ENCODE measurements at regions not wholly inside any gene's neighbourhood (a gene's known extent, or its start where the extent isn't known, plus 50 kb on each side); places are given as distances from the start of the nearest gene placed in this dataset.
"Not testable (repeated sequence)": the region's sequence is repeated elsewhere in the genome, so short reads cannot be mapped to it uniquely, and the experiment has no call there.

- no peak for DNase-seq (ENCODE audit: low read depth, low spot score)
Measured at GRCh38 chr4:52511825-52512224, 147.3 kb downstream of the USP46 start.

- no peak for DNase-seq (ENCODE audit: low read depth, low spot score)
Measured at GRCh38 chr4:52512291-52512690, 146.8 kb downstream of the USP46 start.

- DNase-seq (ENCODE audit: low read depth, low spot score) = not testable (repeated sequence)
Measured at GRCh38 chr4:52522093-52522492, 137.0 kb downstream of the USP46 start.

DNA sequence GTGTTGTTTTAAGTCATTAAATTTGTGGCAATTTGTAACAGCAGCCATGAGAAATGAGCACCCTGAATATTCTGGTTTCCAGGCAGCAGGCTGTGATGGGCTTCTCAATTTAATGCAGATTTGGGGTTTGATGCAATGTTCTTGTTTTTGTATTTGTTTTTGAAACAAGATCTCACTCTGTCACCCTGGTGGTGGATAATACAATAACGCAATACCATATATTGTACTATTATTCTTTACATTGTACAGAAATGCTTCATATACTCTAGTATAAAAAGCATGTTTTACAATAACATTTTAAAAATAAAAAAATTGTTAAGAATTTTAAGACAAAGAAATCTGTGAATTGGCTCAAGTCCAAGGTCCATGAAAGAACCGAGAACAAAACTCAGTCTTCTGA is 129.1 kb downstream of the USP46 start:
- DNase-seq (ENCODE audit: low read depth, low spot score) = no peak

DNA sequence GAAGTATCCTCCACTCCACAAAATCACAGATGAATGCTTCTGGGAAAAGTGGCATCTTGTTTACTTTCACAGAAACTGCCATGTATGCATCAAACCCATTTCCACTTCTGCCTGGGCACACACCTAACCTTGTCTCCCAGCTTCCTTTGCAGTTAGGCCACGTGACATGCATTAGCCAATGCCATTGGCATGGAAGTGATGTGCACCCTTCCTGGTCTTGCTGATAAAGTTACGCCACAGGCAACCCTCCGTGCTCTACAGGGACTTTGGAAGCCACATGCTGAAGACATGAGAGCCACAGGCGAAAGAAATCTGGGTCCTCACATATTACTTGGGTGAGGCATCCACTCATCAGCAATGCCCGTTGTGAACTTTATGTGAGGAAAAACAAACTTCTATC is 123.3 kb downstream of the USP46 start:
- DNase-seq (ENCODE audit: low read depth, low spot score) = no peak

Measured in astrocyte of the hippocampus (primary cell).